HG03521 (cell line): ENCODE measurements at regions not wholly inside any gene's neighbourhood (a gene's known extent, or its start where the extent isn't known, plus 50 kb on each side); places are given as distances from the start of the nearest gene placed in this dataset.

Experiments
- ATAC-seq: cut with Tn5 transposase; IDR thresholded peaks from one replicate; pipeline ENCODE4 v1.9.1; 2021; ENCODE audit warnings: mild to moderate bottlenecking, moderate library complexity; ENCODE audit not compliant: unreplicated experiment

DNA sequence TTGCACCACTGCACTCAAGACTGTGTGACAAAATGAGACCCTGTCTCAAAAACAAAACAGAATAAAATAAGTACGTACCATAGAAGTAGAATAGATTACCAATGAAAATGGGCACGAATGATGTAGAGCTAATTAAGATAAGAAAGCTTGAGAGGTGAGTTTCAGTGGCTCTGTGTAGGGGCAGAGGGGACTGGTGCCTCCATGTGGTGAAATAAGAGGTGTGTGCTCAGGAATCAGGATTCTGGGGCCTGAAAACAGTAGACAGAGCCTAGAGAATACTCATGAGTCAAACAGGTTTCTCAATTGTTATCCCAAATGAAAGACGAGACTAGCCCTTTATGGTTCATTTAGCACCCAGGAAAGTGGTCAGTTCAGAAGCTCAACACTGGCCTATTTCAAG is 1145.1 kb downstream of the FLRT2 start:
- no peak for ATAC-seq

DNA sequence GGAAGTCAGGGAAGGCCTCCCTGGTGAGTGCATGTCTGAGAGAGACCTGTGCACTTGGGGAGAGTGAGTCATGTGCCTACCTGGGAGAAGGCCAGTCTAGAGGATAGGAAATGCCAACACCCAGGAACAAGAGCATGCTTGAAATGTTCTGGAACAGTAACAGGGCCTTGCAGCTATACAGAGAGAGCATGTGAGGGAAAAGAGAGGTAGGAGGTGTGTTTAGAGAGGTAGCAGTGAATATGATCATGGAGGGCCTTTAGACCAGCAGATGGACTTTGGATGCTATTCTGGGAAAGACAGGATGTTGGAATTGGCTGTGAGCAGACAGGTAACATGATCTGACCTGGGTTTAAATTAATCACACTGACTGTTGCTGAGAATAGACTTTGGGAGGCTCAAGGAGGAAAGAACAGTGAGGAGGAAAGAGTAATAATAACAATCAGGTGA is 1143.6 kb downstream of the FLRT2 start:
- ATAC-seq, result no peak

DNA sequence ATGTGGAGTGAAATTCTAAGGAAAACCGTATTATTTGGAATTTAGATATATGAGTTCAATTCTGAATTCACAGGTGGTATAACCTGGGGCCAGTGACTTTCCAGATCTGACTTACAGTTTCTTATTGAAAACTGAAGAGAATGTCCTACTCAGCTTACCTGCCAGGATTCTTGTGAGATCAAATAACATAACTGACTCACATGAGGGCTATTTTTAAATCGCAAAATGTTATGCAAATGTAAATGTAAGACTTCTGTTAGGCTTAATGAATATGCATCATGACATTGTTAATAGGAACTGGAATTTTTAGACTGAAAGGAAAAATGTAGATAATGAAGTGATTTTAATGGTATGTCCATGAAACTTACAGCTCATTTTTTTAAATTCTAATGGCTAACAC is 1142.1 kb downstream of the FLRT2 start:
- ATAC-seq, result no peak

DNA sequence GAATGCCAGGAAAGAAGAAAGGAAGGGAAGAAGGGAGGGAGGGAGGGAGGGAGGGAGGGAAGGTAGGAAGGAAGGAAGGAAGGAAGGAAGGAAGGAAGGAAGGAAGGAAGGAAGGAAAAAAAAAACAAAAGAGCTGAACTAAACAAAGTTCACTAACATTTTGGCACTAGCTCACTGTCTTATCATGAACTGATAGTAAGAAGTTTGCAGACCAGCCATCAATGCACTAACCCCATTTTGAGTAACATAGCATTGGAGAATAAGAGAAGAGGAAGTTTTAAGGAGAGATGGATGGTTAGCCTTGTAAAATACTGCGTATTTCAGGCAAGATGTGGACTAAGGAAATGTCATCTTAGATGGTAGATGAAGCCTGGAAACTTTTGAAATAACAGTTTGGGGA is 1136.0 kb downstream of the FLRT2 start:
- no peak for ATAC-seq

DNA sequence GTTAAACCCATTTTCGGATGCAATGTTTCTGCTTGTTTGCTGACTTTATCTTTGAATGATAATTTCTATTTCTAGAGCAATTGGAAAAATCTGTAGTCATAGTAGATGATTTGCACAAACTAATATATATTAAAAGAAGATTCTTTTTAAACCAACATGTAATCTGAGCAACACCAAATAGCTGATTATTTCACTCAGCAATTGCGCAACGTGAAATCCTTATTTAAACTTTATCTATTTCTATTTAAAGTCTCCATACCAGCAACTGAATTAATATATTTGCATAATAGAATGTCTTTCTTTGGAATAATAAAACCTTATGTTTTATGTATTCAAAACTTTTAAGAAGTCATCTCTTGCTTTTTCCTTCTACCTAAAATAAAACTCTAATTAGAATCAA is 1132.4 kb downstream of the FLRT2 start:
- ATAC-seq, result no peak

DNA sequence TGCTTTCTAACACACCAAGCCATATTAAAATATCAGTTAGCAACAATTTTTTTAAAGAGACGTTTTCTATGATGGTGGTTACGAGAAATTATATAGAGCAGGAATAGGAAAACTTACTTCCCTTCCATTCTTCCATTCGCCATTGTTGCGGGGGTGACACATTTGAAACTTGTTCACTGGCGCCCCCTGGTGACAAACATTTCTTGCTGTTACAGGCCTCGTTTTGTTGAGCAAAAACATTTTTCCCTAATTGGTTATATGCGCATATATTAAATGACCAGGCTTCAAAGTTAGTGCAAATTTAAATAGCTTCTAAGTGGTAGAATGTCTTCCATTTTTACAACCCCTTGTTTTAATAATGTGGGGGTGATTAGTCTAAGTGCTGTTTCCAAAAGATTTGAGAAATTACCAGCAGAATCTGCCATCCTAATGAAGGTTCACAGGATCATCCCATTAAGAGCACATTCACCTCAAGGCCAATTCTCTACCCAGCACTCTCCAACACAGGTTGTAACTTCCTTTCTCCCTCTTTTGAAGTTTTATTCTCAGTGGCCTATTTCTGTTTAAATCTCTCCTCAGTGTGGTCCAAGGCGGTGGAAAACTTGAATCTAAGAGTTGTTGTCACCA is 1124.7 kb downstream of the FLRT2 start:
- ATAC-seq, result no peak

DNA sequence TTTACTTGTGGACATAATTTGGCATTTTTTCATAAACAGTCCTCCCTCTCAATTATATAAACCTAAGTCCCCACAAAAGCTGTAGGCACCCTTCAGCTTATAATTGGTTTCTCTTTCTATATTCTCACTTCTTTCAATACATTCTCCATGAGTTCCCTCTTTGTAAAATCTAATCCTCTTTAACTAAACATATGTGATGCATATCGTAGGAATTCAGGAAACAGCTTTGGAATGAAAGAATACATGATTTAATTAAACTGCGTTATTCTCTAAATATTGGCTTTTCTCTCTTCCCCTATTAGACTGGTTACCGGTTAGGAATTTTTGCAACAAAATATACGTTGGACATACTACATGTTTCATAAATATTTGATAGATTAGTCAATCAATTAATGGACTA is 1122.6 kb downstream of the FLRT2 start:
- no peak for ATAC-seq

DNA sequence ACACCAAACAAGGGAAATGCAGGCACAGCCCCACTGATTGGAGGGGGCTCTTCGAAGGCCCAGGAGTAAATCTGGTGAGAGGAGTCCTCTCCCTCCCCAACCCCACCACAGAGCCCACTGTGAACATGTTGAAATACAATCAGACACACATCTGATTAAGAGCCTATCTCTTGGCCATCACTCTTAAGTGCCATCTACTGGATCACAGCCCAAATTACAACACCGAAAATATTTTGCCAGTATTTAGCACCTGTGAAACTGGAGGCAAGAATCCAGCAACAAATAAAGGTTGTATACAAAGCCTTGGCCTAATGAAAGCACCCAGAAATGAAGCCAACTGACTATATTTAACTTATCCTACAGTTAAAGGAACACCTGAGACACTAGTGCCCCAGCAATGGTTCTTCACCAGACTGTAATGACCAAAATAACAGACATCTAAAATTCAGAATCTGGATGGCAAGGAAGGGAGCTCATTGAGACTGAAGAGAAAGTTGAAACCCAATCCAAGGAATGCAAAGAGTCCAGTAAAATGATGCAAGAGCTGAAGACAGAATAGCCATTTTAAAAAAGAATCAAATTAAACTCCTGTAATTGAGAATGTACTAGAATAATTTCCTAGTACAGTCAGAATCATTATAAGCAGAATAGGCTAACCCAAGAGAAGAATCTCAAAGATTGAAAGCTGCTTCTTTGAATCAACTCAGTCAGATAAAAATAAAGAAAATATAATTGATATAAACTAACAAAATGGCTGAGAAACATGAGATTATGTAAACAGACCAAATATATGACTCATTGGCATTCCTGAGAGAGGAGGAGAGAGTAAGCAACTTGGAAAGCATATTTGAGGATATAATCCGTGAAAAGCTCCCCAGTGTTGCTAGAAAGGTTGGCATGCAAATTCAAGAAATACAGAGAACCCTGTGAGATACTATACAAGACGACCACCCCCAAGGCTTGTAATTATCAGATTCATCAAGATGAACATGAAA is 1117.0 kb downstream of the FLRT2 start:
- ATAC-seq, result no peak

DNA sequence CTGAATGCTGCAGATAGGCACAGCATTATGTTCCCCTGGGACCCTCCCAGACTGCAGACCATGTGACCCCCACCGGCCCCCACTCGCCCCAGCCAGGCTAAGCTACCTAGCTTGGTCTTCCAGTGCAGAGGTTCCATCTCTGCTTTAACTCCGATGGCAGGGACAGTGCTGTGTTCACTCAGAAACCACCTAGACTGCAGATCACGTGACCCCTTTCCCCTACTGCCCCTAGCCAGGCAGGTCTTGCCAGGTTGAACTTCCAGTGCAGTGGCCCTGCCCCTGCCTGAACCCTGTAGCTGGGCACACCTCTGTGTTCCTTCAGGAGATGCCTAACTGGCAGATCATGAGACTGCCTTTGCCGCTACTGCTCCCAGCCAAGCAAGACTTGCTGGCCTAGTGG is 1116.2 kb downstream of the FLRT2 start:
- ATAC-seq, result no peak

DNA sequence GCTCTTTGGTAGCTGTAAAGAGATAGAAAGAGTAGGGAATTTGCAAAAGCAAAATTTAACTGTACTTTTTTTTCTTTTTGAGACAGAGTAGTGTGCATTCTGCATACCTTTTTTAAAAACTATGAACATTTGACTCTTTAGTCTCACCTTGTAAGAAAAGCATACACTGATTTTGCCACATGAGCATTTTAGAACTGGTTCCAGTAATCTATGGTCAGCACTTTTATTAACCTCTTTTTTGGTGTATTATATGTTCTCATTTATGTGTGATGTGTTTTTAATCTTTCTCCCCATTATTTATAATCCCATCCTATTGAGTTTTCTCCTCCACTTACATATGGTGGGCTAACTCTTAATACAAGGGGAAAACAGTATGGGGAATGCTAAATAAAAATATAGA is 1111.4 kb downstream of the FLRT2 start:
- no peak for ATAC-seq

DNA sequence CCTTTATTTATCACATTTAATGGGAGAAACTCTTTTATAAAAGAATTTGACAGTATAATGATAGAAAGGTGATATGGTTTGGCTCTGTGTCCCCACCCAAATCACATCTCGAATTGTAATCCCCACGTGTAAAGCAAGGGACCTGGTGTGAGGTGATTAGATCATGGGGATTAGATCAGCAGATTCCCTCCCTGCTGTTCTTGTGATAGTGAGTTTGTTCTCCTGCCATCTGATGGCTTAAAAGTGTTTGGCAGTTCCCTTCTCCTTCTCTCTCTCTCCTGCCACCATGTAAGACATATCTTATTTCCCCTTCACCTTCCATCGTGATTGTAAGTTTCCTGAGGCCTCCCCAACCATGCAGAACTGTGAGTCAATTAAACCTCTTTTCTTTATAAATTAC is 1110.3 kb downstream of the FLRT2 start:
- ATAC-seq, result no peak

DNA sequence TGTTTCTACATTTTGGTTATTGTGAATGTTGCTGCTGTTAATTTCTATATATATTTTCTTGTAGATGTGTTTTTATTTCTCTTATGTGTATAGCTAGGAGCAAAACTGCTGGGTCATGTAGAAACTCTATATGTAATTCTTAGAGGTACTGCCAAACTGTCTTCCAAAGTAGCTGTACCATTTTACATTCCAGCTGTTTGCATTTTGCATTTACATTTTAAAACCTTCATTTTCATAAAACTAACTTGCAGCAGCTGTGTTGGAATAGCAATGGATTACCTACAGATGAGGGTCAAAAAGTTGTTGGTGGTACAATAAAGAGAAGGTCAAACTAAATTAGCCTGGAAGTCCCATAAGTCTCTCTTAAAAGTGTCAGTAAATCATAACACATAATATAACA is 1109.7 kb downstream of the FLRT2 start:
- no peak for ATAC-seq

DNA sequence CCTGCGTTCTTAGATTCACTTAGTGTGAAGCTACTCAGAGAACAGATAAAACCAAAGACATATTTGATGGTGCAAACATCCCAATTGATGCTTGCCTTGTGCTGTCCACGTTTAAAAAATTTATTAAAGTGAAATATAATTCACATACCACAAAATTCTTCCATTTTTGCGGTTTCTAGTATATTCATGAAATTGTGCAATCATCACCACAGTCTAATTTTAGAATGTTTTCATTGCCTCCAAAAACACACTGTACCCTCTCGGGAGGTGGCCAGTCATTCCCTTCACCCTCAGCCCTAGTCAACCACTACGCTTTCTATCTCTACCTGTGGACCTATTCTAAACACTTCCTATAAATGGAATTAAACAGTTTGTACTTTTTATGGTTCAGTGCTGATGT is 1109.2 kb downstream of the FLRT2 start:
- ATAC-seq, result no peak

DNA sequence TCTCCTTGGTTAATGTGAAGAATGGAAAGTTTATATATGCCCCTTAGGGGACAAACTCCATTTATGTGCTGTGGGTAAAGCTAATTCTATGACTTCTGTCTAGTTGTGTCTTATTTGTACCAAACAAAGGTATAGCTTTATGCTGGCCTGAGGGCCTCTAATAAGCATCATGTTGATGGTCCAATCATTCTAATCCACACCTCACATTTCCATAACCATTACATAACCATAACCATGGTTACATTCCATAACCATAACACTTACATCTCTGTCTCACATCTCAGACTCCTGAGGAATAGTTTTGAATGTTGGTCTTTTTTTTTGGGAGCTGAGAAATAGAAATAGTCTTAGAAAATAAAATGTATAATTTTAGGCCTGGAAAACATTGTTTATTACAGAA is 1097.1 kb downstream of the FLRT2 start:
- no peak for ATAC-seq

DNA sequence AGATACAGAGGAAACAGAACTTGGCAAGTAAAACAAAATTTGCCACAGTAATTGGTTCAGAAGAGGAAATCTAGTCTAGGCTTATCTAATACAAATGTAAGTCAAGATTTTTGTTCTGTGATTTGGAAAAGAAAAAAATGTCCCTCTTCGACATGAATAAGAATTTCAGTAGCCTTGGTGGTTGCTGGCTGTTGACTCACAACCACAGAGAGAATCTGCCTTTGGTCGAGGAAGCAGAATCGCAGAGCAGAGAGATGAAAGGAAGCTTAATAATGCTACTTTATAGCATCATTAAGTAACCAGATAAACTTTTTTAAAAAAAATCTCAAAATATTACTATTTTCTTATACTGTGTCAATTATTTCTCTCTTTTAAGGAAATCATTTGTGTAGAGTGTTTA is 1096.6 kb downstream of the FLRT2 start:
- no peak for ATAC-seq

DNA sequence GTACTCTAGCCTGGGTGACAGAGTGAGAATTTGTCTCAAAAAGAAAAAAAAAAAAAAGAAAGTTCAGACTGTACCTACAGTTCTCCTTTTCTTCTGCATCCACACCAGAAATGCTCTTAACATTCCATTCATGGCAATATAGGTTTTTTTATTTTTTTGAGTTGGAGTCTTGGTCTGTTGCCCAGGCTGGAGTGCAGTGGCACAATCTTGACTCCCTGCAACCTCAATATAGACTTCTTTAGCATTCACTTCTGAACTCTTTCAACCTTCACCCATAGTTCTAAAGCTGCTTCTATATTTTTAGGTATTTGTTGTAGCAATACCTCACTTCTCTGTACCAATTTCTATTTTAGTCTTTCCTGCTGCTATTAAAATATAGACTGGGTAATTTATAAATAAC is 1095.7 kb downstream of the FLRT2 start:
- no peak for ATAC-seq

DNA sequence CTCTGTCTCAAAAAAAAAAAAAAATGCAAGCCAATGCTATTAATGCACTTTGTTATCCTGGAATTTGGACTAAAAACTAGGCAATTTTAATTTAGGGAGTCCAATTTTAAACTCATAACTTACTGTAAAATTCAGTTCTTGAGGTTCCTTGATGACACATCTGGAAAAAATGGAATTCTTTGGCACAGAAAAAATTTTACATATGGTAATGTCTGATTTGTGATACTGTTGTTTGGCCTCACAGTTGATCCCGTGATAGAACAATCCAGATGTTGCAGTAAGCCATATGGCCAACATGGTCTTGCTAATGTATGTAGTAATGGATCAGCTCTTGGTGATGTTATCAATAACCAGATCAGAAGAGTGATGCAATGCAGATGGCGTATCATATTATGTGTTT is 1089.8 kb downstream of the FLRT2 start:
- ATAC-seq, result no peak

DNA sequence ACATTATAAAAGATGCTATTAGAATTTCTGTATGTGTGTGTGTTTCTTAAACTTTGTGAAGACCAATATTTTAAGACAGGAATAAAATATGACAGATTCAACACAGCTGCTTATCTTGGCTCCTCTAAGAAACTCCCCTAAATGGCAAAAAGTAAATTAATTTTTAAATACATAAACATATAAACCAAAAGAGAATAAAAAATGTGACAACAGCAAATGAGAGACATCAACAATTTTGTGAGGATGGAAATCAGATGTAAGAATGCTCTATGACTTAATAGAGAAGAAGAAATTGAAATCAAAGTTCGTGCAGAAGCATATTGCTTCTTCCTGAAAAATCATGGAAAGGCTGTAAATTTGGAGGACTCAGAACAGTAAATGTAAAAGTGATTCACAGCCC is 1083.8 kb downstream of the FLRT2 start:
- no peak for ATAC-seq

DNA sequence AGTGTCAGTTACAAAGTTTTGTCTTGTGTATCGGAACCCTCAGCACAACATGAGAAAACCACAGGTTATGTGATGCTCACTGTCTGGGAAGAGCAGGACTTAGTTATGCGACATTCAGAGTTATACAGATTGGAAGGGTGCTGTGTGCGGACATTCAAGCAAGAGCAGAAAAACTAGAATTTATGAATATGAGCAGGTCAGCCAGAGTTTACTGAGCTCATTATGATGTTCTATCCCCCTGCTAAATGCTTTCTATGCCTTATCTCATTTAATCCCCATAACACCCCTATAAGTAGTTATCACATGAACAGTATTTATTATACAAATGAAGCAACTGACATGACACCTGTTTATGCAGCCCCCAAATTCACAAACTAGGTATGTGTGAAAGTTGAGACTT is 1083.2 kb downstream of the FLRT2 start:
- no peak for ATAC-seq

DNA sequence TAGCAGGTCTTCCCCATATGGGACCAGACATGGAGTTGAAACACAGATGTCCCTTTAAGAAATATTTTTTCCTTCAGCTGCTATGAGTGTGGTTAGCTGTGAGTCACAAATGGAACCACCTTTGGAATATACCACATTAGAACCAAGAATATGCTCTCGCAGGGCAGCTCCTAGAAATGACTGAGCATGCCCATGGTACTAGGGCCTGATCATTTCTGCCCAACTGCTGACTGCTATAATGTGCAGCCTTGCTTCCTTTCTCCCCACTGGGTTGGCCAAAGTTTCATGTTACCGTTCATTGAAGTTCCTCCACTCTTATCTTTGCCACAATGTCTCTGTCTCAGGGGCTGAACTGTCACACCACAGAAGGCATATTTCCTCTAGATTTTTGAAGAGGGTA is 1074.6 kb downstream of the FLRT2 start:
- no peak for ATAC-seq

DNA sequence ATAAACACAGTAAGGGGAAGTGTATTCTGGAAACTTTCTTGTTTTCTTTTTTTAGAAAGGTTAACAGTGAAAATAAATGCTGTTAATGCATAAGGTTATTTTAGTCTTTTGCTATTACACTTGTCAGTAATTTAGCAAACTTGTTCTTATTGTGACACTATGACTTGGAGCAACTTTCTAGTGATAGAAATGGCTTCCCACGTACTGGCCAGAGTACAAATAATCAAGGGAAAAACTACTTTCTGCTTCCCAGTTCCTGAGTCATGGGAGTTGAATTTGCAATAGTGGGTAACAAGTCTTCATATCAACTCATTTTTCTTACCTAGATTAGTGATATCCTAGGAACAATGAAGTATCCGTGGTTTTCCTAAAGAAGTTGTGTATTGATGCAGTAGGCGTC is 1072.3 kb downstream of the FLRT2 start:
- no peak for ATAC-seq

DNA sequence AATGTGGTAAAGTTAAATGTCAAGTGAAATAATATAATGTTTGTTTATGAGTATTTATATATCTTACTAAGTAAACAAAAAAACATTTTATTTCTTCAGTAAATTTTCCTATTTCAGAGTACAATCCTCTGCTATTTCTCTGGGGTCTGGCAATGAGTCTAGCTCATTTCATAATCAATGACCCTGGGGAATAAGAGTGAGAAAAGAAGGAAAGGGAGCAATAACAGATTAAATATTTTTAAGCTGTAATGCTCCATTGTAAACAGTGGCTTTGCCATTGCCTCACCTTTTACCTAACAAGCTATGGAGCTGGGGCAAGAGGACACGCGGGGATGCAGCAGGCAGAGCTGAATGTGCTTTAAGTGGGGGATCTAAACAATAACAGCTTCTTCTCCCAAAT is 1071.9 kb downstream of the FLRT2 start:
- no peak for ATAC-seq
